GM10266 (cell line): ENCODE measurements at regions not wholly inside any gene's neighbourhood (a gene's known extent, or its start where the extent isn't known, plus 50 kb on each side); places are given as distances from the start of the nearest gene placed in this dataset.

ENCODE experiments used
- DNase-seq: peaks from one replicate; pipeline ENCODE4 v3.0.0; 2012; ENCODE audit errors: extremely low spot score
- TF ChIP-seq, protein P1 (sequence below): IDR thresholded peaks from 2 replicates; pipeline ENCODE4 v1.5.1; 2012; ENCODE audit warnings: mild to moderate bottlenecking, low read depth; ENCODE audit not compliant: control insufficient read depth, insufficient read depth; ENCODE audit errors: missing control alignments

- DNase-seq: no peak
- TF ChIP-seq, protein P1, sequence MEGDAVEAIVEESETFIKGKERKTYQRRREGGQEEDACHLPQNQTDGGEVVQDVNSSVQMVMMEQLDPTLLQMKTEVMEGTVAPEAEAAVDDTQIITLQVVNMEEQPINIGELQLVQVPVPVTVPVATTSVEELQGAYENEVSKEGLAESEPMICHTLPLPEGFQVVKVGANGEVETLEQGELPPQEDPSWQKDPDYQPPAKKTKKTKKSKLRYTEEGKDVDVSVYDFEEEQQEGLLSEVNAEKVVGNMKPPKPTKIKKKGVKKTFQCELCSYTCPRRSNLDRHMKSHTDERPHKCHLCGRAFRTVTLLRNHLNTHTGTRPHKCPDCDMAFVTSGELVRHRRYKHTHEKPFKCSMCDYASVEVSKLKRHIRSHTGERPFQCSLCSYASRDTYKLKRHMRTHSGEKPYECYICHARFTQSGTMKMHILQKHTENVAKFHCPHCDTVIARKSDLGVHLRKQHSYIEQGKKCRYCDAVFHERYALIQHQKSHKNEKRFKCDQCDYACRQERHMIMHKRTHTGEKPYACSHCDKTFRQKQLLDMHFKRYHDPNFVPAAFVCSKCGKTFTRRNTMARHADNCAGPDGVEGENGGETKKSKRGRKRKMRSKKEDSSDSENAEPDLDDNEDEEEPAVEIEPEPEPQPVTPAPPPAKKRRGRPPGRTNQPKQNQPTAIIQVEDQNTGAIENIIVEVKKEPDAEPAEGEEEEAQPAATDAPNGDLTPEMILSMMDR: no peak
These were observed 120.8 kb upstream of the TMCC3 start for GRCh38 chr12:94771199-94771598.

GRCh38 chr12:94770791-94771190, 120.4 kb upstream of the TMCC3 start:
- TF ChIP-seq, protein P1: no peak
- DNase-seq: no peak

- no peak for DNase-seq
- TF ChIP-seq, protein P1: no peak
These were observed 119.7 kb upstream of the TMCC3 start for GRCh38 chr12:94769776-94770759.

DNA sequence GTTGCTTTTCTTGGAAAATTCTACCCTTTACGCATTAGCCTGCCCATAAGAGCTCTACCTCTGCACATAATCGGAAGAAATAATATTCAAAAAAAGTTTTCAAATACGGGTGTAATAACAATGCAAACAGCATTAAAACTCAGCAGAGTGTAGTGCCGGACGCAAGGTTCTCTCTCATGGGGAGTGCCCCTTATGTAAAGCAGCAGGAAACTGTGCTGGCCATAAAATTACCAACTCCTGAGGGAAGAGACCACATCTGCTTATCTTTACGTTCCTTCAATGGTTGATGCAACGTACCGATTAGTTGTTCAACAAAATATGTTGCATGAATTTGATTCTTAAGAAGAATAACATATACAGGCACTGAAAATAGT, 118.7 kb upstream of the TMCC3 start:
- TF ChIP-seq, protein P1: no peak
- peak; percentile 57 for DNase-seq

DNA sequence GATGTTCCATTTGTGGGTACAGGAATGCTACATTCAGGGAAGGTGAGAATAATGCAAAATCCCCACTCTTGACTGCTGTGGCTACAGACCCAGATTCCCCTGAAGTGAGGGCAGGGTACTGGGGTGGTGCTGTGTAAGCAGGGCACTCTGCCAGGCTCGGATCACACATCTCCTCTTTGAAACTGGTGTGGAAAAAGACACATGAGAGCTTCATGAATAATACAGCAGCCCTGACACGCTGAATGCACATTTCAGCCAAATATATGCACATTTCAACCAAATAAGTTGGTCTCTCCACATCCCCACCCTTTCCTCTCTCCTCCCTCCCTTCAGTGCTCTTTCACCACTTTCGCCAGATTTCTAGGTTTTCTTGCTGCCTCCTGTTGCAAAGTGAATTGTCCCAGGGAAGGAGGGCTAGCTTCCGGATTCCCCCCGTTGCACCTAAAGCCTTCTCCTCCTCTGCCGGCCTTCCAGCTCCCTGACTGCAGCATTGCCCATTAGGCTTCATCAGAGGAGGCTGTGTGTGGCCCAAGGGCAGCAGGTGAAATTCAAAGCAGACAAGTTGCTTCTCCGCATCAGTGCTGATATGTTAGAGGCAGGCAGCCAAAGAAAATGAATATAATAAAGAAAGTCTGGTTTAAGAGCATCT, 118.2 kb upstream of the TMCC3 start:
- TF ChIP-seq, protein P1: no peak

GRCh38 chr12:94767956-94768355, 117.6 kb upstream of the TMCC3 start:
- TF ChIP-seq, protein P1: no peak
- no peak for DNase-seq

More for the DNA sequence above, 118.2 kb upstream of the TMCC3 start:
- DNase-seq: no peak

- DNase-seq: no peak
- TF ChIP-seq, protein P1: no peak
These were observed 116.0 kb upstream of the TMCC3 start for GRCh38 chr12:94766397-94766796.
